Putamen (tissue), 1 donor: ENCODE measurements at regions not wholly inside any gene's neighbourhood (a gene's known extent, or its start where the extent isn't known, plus 50 kb on each side); places are given as distances from the start of the nearest gene placed in this dataset.
"Not testable (repeated sequence)": the region's sequence is repeated elsewhere in the genome, so short reads cannot be mapped to it uniquely, and the experiment has no call there.

Experiments
- DNase-seq: peaks from one replicate; pipeline ENCODE4 v3.0.0-alpha.2; 2016; ENCODE audit warnings: low spot score

- DNase-seq: no peak
Observed at GRCh38 chr20:47962286-47962963, 177.1 kb upstream of the SULF2 start.

DNA sequence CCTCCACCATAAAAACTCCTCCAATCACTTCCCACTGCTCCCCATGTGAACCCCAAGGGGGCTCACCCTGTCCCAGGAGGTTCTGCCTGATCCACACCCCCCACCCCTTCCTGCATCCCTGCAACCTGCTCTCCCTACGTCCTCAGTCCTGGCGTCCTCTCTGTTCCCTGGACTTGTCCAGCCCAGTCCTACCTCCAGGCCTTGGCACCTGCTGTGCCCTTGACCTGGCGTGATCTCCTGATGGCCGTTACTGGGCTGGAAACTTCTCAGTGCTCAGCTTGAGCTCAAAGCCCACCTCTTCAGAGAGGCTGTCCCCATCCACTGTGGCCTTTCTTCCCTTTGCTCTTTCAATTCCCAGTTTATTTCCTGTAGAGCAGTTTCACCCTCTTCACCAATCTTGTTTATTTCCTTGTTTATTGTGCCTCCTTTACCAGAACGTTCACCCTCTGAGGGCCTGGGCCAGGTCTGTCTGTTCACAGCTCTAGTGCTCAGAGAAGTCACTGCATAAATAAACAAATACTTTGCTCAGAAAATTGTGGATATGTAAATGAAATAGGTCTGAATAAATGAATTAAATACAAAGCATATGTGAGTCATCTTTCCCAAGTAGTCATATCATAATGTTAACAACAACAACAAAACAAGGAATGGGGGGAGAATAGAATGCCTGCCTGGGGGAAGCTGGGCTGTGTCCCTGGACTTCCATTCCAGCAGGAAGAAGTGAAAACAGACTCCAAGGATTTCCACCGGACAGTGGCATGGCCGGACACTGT is 175.7 kb upstream of the SULF2 start:
- DNase-seq: no peak

- no peak for DNase-seq
Observed at GRCh38 chr20:47960277-47960676, 175.0 kb upstream of the SULF2 start.

- not testable (repeated sequence) for DNase-seq
Observed at GRCh38 chr20:47957989-47958801, 172.9 kb upstream of the SULF2 start.

DNA sequence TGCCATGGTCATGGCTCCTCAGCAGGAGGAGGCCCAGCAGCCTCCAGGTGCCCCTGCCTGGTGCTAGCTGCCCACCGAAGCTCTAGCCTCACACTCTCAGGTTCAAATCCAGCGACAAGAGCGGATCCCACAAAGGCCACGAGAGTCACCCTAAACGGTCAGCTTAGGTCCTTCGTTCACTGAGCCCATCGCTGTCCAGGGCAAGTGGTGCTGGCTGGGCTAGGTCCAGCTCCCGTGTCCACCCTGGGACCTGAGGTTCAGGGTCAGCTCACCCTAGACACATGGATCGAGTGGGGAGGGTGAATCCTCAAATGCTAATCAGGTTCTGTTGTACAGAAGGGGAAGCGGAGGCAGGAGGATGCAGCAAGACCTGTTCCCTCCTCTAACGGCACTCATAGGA is 171.9 kb upstream of the SULF2 start:
- DNase-seq: no peak

- peak; percentile 16 for DNase-seq
Observed at GRCh38 chr20:47956268-47956995, 171.2 kb upstream of the SULF2 start.

DNA sequence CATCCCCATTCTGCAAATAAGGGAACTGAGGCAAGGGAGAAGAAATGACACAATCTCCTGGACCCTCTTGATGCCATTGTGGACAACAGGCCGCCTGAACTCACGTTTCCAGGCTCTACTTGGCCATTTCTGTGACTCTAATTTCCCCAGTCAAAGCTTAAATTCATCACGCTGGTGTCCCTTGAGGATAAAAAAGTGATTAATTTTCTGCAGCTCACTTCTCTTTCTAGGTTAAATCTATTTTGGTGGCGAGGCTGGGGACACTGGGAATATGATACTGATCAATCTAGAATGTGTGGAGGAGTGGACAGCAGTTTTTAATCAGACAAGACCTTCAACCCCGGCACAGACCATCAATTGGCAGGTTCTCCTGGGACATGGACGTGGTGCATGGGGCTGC is 168.2 kb upstream of the SULF2 start:
- DNase-seq: no peak

DNA sequence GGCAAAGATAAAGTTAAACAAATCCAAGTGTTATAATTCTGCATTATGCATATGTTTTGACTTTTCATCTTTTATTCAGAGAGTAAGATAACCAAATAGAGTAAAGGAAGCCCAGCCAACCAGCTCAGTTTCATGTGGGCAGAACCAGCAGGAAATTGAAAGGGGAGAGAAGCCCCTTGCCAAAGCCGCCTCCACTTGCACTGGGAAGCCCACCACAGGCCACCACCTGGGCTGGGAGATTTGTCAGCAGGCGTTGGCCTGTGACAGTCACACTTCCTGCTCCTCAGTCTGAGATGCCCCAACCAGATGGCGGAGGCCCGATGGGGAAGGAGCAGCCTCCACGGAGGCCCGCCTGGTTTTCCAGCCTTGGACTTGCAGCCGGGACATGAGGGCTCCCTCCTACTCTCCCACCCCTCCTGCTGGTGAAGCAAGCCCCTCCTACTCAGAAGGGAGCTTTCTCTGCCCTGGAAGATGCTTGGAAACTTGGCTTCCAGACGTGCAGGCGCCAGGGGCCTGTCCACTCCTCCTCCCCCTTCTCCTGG is 166.8 kb upstream of the SULF2 start:
- DNase-seq: no peak

- DNase-seq: no peak
Observed at GRCh38 chr20:47951521-47951971, 166.3 kb upstream of the SULF2 start.

DNA sequence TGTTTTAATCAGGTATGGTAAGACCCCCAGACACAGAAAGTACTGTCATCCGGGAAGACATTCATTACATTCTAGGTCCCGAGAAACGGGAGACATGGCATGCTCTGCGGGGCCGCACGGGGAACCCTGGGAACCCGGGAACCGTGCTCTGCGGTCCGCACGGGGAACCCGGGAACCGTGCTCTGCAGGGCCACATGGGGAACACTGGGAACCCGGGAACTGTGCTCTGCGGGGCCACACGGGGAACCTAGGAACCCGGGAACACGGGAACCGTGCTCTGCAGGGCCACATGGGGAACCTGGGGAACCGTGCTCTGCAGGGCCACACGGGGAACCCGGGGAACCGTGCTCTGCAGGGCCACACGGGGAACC is 165.6 kb upstream of the SULF2 start:
- no peak for DNase-seq

- DNase-seq: peak; percentile 9
Observed at GRCh38 chr20:47950124-47950912, 165.0 kb upstream of the SULF2 start.

DNA sequence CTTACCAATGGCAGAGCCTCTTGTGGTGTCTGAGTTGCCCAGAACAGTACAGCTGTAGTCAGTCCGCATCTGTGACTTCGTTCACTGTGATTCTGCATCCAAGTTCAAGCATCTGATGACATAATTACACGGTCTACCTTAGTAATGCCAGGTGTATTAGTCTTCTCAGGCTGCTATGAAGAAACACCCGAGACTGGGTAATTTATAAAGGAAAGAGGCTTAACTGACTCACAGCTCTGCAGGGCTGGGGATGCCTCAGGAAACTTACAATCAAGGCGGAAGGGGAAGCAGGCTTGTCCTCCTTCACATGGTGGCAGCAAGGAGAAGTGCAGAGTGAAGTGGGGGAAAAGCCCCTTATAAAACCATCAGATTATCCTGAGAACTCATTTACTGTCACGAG is 163.9 kb upstream of the SULF2 start:
- DNase-seq: no peak

DNA sequence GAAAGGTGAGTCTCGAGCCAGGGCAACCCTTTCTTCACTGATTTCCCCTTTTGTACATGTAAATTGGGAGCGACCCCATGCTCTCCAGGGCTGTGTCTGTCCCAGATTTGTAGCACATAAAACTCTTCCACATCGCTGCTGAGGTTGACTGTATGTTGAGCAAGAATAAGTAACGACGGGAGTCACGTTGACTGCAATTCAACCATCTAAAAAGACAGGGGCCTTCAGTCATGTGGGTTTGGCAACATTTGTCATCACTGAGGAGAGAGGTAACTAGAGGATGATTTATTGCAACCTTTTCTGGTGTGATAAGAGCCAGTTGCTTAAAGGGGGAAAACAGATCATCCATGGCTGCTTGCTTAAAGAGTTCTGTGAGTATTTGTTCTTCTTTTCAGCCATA is 159.4 kb upstream of the SULF2 start:
- no peak for DNase-seq

DNA sequence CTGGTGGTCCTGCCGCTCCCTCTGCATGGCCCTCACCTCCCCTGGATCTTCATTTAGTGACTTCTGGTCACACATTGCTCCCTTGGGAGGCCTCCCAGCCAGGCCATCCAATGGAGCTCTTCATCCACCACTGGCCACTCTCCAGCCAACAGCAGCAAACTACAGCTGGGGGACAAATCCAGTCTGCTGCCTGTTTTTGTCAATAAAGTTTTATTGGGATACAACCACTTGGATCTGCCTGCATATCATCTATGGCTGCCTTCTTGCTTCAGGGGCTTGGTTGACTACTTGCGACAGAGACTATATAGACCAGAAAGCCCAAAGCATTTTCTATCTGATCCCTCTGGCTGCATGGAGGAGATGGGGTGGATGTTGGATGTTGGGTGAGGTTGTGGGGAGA is 156.6 kb upstream of the SULF2 start:
- DNase-seq: no peak

GRCh38 chr20:47940101-47940813 is 155.0 kb upstream of the SULF2 start:
- DNase-seq: no peak

DNA sequence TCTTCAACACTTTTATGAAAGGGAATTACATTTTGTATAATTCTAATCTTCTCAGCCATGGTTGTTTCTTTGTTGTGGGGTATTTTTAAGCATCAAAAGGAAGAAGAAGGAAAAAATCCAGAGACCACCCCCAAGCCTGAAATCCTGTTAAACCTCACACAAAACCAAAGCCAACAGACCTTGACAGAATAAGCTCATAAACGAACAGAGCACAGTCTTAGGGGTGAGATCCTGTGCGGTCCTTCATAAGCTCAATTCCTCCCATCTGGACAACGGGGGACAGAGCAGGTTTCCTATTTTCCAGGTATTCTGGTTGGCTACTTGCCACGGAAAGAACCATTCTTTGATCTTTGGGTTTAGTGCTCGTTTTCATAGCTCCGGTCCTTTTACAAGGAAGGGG is 151.3 kb upstream of the SULF2 start:
- no peak for DNase-seq

DNA sequence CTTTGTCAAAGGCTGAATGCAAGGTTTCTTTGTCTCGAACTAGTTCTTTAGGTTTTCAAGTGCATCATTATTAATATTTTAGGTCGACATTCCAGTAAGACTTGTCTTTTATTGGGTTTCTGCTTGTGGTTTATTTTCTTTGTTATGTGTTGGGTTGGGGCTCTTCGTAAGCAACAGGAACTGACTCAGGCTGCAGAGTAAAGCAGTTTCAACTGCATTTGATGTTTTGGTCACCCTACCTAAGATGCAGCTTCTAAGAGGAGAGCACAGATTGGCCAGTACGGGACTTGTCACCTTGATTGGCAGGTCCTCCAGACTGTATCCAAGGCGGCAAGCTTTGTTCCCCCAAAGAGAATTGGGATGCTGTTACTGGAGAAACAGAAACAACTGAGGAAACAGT is 149.5 kb upstream of the SULF2 start:
- DNase-seq: no peak

DNA sequence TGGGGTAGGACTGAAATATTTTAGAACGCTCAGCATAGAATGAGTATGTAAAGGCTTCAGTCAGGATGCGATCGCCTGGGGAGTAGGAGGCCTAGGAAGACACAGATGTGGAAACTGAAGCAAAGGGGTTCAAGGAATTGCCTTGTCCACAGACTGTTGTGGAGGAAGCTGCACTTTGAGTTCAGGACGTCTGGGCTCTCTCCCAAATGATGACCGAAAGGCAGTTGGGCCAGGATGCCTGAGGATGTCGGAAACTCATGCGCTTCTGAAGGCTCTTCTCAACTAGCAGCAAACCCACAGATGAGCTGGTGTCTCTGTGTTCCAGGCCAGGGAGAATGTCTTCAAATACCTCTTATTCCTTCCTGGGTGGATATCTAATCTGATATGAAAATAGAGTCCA is 146.2 kb upstream of the SULF2 start:
- DNase-seq: no peak

DNA sequence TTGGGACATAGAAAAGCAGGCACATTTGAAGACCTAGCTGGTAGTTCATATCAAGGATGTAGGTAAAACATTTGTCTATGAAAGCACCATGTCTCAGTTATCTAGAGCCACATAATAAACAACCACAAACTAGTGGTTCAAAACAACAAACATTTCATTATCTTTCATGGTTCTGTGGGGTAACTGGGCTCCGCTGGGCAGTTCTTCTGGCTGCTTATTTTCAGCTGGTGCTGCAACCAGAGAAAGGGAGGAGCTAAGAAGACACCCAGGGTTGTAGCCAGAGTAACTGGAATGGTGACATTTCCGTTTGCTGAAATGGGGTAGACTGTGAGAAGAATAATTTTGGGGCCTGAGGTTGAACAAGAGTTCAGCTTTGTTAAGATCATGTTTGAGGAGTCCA is 145.7 kb upstream of the SULF2 start:
- no peak for DNase-seq

DNA sequence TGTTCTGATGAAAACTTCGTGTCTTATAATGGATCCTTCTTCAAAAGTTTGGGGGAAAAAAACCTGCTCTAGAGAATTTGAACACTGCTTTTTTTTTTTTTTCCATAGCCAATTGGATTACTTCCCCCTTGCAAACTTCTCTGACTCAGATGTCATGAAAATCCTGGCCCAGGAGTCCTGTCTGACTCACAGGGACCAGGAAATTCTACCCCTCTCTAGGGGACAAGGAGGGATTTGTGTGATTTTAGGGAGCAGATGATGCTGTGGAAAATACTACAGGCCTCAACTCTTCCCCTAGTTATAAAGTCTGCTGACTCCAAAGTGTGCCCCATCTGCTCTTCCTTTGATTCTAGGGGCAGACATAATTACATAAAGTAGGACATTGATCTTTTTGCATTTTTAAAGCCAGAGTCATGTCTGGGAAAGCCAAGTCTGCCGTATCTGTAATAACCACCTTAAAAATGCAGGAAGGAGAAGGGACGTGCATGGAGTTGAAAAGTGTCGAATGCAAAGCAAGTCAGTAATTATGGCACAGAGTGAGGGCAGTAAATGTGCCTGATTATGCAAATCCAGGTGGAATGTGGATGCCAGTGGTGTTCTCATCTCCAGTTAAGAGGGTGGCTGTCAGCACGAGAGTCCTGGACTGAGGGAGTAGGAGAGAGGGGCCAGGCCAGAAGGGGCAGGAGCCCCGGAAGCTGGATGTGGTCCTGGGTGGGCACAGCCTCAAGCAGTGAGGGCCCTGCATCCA is 144.3 kb upstream of the SULF2 start:
- DNase-seq: no peak
